HepG2 (cell line): ENCODE measurements at regions not wholly inside any gene's neighbourhood (a gene's known extent, or its start where the extent isn't known, plus 50 kb on each side); places are given as distances from the start of the nearest gene placed in this dataset.

Source experiments
- ATAC-seq: fragments of 200-7000 bp; cut with Tn5 transposase; 3 replicates; pipeline ENCODE4 v1.9.1; 2020; ENCODE audit warnings: mild to moderate bottlenecking, moderate library complexity
- BruUV-seq: library from RNA; stranded (reverse); fragments of 400-500 nt; replicated peaks from 2 replicates; lab custom pipeline; 2021; lab: Mats Ljungman, UMichigan
- CTCF ChIA-PET: fragments of 300-600 bp; formaldehyde crosslinking; extraction: SDS; loops from one replicate; lab custom pipeline; 2021; ENCODE audit warnings: low total read pairs, inconsistent platforms, low intra/inter-chr PET ratio; lab: Yijun Ruan, JAX
- POLR2A ChIA-PET: fragments of 350-600 bp; sonication (Branson Sonifier 250); formaldehyde crosslinking; loops from one replicate; lab custom pipeline; 2020; ENCODE audit warnings: antibody characterized with exemption, inconsistent platforms; lab: Yijun Ruan, JAX
- DNase-seq: peaks from one replicate; pipeline ENCODE4 v3.0.0-alpha.2; 2015; ENCODE audit warnings: low spot score
- FAIRE-seq: peaks from 3 replicates; lab custom pipeline; 2011; peaks lifted over from hg19 to GRCh38; lab: Jason Lieb, UNC
- H2AFZ ChIP-seq: one replicate; pipeline ENCODE4 v1.6.1; 2011; ENCODE audit warnings: low read length, inconsistent platforms
- H3K27ac ChIP-seq: fragments of 300-600 bp; 3 replicates; pipeline ENCODE4 v1.8.0; 2011; ENCODE audit warnings: mixed run types, mild to moderate bottlenecking, mixed read lengths, low read length, inconsistent platforms; ENCODE audit not compliant: insufficient read depth; ENCODE audit errors: extremely low read length
- H3K27me3 ChIP-seq, 2 experiments: fragments of 200-600 bp in 1 of 2; 2 replicates in 1 of 2; 3 replicates in 1 of 2; pipeline versions ENCODE4 v1.6.0 to v1.8.0; 2011; ENCODE audit warnings: low read length in 2 of 2, mild to moderate bottlenecking in 2 of 2, moderate library complexity in 2 of 2, inconsistent platforms in 1 of 2; ENCODE audit not compliant: insufficient read depth in 2 of 2, control insufficient read depth in 1 of 2
- H3K36me3 ChIP-seq, 2 experiments: fragments of 200-600 bp in 1 of 2; replicated peaks in 1 of 2; 2 replicates in 1 of 2; 3 replicates in 1 of 2; pipeline versions ENCODE4 v1.5.1 to v1.8.0; 2011; ENCODE audit warnings: low read length in 2 of 2, inconsistent platforms in 1 of 2; ENCODE audit not compliant: insufficient read depth in 2 of 2, control insufficient read depth in 1 of 2
- H3K4me1 ChIP-seq: 2 replicates; pipeline ENCODE4 v1.5.1; 2012; ENCODE audit warnings: low read length, inconsistent platforms; ENCODE audit not compliant: insufficient read depth
- H3K4me2 ChIP-seq: 2 replicates; pipeline ENCODE4 v1.6.0; 2011; ENCODE audit warnings: low read depth, low read length, inconsistent platforms
- H3K4me3 ChIP-seq, 3 experiments: fragments of 200-600 bp in 1 of 3; sonication (generic), shearing (Covaris generic) in 1 of 3; replicated peaks in 1 of 3; 2 replicates each; pipeline ENCODE4 v1.5.1; 2011 to 2016; ENCODE audit warnings: low read length in 3 of 3, inconsistent platforms in 2 of 3, low read depth in 2 of 3, mild to moderate bottlenecking in 2 of 3, control low read depth in 1 of 3, mixed read lengths in 1 of 3; ENCODE audit not compliant: insufficient read depth in 1 of 3
- H3K79me2 ChIP-seq: one replicate; pipeline ENCODE4 v1.6.1; 2011; ENCODE audit warnings: low read length, inconsistent platforms; ENCODE audit not compliant: insufficient read depth
- H3K9ac ChIP-seq: 2 replicates; pipeline ENCODE4 v1.6.0; 2011; ENCODE audit warnings: mild to moderate bottlenecking, low read depth, low read length, inconsistent platforms; ENCODE audit not compliant: insufficient read depth
- H3K9me3 ChIP-seq: 2 replicates; pipeline ENCODE4 v1.5.1; 2012; ENCODE audit warnings: mild to moderate bottlenecking, low read length
- H4K20me1 ChIP-seq: 2 replicates; pipeline ENCODE4 v1.6.0; 2011; ENCODE audit warnings: inconsistent platforms, mild to moderate bottlenecking, low read length, moderate library complexity; ENCODE audit not compliant: insufficient read depth
- KLF11 ChIP-seq: IDR thresholded peaks from 2 replicates; pipeline ENCODE4 v1.6.1; 2016; ENCODE audit warnings: missing compliant biosample characterization
- KMT2A ChIP-seq: sonication (generic); formaldehyde crosslinking; IDR thresholded peaks from 2 replicates; pipeline ENCODE4 v1.4.0; 2020; ENCODE audit warnings: missing genetic modification reagents
- TBX3 ChIP-seq: fragments of 450-650 bp; IDR thresholded peaks from 2 replicates; pipeline ENCODE4 v1.6.1; 2017; ENCODE audit warnings: antibody characterized with exemption, mild to moderate bottlenecking, inconsistent platforms, borderline replicate concordance
- ZBTB38 ChIP-seq: sonication (generic); formaldehyde crosslinking; IDR thresholded peaks from 2 replicates; pipeline ENCODE4 v1.5.1; 2020; ENCODE audit warnings: mild to moderate bottlenecking, missing genetic modification reagents
- ZNF274 ChIP-seq: sonication (generic); formaldehyde crosslinking; IDR thresholded peaks from 2 replicates; pipeline ENCODE4 v1.5.1; 2020; ENCODE audit warnings: mild to moderate bottlenecking, missing genetic modification reagents
- ZNF552 ChIP-seq: sonication (generic); formaldehyde crosslinking; IDR thresholded peaks from 2 replicates; pipeline ENCODE4 v1.9.0; 2022; ENCODE audit warnings: missing genetic modification reagents, mild to moderate bottlenecking, borderline replicate concordance
- WGBS: methylation state at CpG from one replicate; pipeline ENCODE4 v1.1.6; 2017; ENCODE audit warnings: low lambda C conversion rate; 5-methylcytosine and 5-hydroxymethylcytosine counted together
- in situ Hi-C: cut with HindIII; loops from 2 replicates; pipeline ENCODE4 v1.10.0; 2017; ENCODE audit warnings: low pct_unique_long_range_greater_than_20kb; ENCODE audit not compliant: extremely low pct_ligation_motif_present
- intact Hi-C: fragments of 100-400 bp; cut with micrococcal nuclease; formaldehyde crosslinking; loops from one replicate; pipeline ENCODE4 v1.10.0; 2022; ENCODE audit not compliant: unreplicated experiment
- TF ChIP-seq, protein P1 (sequence below): sonication (generic); formaldehyde crosslinking; IDR thresholded peaks from 2 replicates; pipeline ENCODE4 v1.5.0; 2020; ENCODE audit warnings: missing genetic modification reagents, mild to moderate bottlenecking, borderline replicate concordance
- TF ChIP-seq, protein P2 (sequence below): sonication (generic); formaldehyde crosslinking; IDR thresholded peaks from 2 replicates; pipeline ENCODE4 v1.8.0; 2022; ENCODE audit warnings: mild to moderate bottlenecking, missing genetic modification reagents; ENCODE audit not compliant: insufficient replicate concordance
- TF ChIP-seq, protein P3 (sequence below): sonication (generic); formaldehyde crosslinking; IDR thresholded peaks from 2 replicates; pipeline ENCODE4 v1.4.0; 2020; ENCODE audit warnings: missing genetic modification reagents

DNA sequence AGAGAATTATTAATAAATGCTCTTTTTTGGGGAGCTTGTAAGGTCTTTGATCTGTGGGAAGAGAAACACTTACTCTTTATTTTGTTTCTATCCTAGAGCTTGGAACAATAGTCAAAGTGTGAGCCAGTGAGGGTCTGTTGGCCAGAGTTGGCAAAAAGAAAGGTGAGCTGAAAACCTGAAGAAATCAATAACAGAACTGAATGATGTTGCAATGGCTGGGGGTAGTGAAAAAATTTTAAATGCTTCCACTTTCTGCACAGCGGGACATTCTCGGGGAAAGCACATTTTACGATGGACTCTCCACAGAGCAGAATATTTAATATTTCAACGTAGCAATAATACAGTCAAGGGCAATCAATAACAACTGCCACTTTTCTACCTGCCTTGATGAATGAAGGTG is 78.9 kb downstream of the SKA1 start:
- POLR2A ChIA-PET: no interaction called here
- no peak for ATAC-seq

More for the DNA sequence above, 78.9 kb downstream of the SKA1 start:
- CTCF ChIA-PET: no interaction called here
- DNase-seq (no peak), FAIRE-seq (no peak)
- intact Hi-C loops (no loop called here), in situ Hi-C loops (no loop called here)
- H3K9ac ChIP-seq: no peak overlapping the region
- H3K9me3 ChIP-seq: no peaks in the 10 kb centered on the region
- H3K4me1 ChIP-seq: peaks cover 8% of the 10 kb centered on the region
- H3K4me2 ChIP-seq: no peak overlapping the region
- no peak overlapping the region for H3K27ac ChIP-seq
- 2% methylated on average over 4 of the region's 4 CpGs for WGBS
- H3K27me3 ChIP-seq: no peaks in the 10 kb centered on the region; a peak in 2 of 5 replicates
- BruUV-seq: no TSS peak
- no peaks in the 10 kb centered on the region for H3K79me2 ChIP-seq
- TF ChIP-seq, protein P1, sequence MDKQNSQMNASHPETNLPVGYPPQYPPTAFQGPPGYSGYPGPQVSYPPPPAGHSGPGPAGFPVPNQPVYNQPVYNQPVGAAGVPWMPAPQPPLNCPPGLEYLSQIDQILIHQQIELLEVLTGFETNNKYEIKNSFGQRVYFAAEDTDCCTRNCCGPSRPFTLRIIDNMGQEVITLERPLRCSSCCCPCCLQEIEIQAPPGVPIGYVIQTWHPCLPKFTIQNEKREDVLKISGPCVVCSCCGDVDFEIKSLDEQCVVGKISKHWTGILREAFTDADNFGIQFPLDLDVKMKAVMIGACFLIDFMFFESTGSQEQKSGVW: no peak
- TF ChIP-seq KLF11 (CRISPR knock-in tag) (no peak), KMT2A (CRISPR knock-in tag) (no peak), ZNF552 (no peak), TBX3 (no peak), ZNF274 (no peak), ZBTB38 (CRISPR knock-in tag) (no peak)
- TF ChIP-seq, protein P2, sequence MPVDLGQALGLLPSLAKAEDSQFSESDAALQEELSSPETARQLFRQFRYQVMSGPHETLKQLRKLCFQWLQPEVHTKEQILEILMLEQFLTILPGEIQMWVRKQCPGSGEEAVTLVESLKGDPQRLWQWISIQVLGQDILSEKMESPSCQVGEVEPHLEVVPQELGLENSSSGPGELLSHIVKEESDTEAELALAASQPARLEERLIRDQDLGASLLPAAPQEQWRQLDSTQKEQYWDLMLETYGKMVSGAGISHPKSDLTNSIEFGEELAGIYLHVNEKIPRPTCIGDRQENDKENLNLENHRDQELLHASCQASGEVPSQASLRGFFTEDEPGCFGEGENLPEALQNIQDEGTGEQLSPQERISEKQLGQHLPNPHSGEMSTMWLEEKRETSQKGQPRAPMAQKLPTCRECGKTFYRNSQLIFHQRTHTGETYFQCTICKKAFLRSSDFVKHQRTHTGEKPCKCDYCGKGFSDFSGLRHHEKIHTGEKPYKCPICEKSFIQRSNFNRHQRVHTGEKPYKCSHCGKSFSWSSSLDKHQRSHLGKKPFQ (CRISPR knock-in tag): no peak
- TF ChIP-seq, protein P3, sequence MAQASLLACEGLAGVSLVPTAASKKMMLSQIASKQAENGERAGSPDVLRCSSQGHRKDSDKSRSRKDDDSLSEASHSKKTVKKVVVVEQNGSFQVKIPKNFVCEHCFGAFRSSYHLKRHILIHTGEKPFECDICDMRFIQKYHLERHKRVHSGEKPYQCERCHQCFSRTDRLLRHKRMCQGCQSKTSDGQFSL: no peak
- no peaks in the 10 kb centered on the region for H3K36me3 ChIP-seq
- H4K20me1 ChIP-seq: no peaks in the 10 kb centered on the region
- H2AFZ ChIP-seq: no peak overlapping the region
- H3K4me3 ChIP-seq: no peak overlapping the region
